Bronchial epithelial cell (primary cell): ENCODE measurements at regions not wholly inside any gene's neighbourhood (a gene's known extent, or its start where the extent isn't known, plus 50 kb on each side); places are given as distances from the start of the nearest gene placed in this dataset.

Experiments
- DNase-seq: peaks from one replicate; pipeline ENCODE4 v3.0.0-alpha.2; 2010; ENCODE audit warnings: low read depth
- FAIRE-seq: peaks from 2 replicates; lab custom pipeline; 2011; peaks lifted over from hg19 to GRCh38; lab: Jason Lieb, UNC
- H3K27me3 ChIP-seq: 2 replicates; pipeline ENCODE4 v1.5.1; 2011; ENCODE audit warnings: low read length; ENCODE audit not compliant: control insufficient read depth, insufficient read depth
- H3K36me3 ChIP-seq: 2 replicates; pipeline ENCODE4 v1.5.1; 2011; ENCODE audit warnings: low read length; ENCODE audit not compliant: control insufficient read depth, insufficient read depth
- H3K4me3 ChIP-seq: 2 replicates; pipeline ENCODE4 v1.5.1; 2011; ENCODE audit warnings: mild to moderate bottlenecking, low read depth, low read length, control low read depth
- TF ChIP-seq, protein P1 (sequence below): IDR thresholded peaks from 2 replicates; pipeline ENCODE4 v1.5.1; 2011; ENCODE audit warnings: mild to moderate bottlenecking, moderate library complexity, low read length, control low read depth, inconsistent platforms; ENCODE audit not compliant: insufficient read depth, severe bottlenecking

GRCh38 chr1:234931404-234931973, 197.1 kb downstream of the TOMM20 start:
- Histone ChIP-seq H3K27me3 (no peaks in the 10 kb centered on the region), H3K4me3 (no peak overlapping the region), H3K36me3 (no peaks in the 10 kb centered on the region)
- TF ChIP-seq, protein P1, sequence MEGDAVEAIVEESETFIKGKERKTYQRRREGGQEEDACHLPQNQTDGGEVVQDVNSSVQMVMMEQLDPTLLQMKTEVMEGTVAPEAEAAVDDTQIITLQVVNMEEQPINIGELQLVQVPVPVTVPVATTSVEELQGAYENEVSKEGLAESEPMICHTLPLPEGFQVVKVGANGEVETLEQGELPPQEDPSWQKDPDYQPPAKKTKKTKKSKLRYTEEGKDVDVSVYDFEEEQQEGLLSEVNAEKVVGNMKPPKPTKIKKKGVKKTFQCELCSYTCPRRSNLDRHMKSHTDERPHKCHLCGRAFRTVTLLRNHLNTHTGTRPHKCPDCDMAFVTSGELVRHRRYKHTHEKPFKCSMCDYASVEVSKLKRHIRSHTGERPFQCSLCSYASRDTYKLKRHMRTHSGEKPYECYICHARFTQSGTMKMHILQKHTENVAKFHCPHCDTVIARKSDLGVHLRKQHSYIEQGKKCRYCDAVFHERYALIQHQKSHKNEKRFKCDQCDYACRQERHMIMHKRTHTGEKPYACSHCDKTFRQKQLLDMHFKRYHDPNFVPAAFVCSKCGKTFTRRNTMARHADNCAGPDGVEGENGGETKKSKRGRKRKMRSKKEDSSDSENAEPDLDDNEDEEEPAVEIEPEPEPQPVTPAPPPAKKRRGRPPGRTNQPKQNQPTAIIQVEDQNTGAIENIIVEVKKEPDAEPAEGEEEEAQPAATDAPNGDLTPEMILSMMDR, result no peak
- FAIRE-seq (no peak), DNase-seq (no peak)

GRCh38 chr1:234929369-234929768, 199.3 kb downstream of the TOMM20 start:
- no peaks in the 10 kb centered on the region for H3K36me3 ChIP-seq
- H3K27me3 ChIP-seq, result no peaks in the 10 kb centered on the region
- no peak overlapping the region for H3K4me3 ChIP-seq
- TF ChIP-seq, protein P1, result no peak
- no peak for FAIRE-seq
- no peak for DNase-seq

GRCh38 chr1:234928642-234929041, 200.0 kb downstream of the TOMM20 start:
- no peak for DNase-seq
- no peak overlapping the region for H3K4me3 ChIP-seq
- H3K27me3 ChIP-seq, result no peaks in the 10 kb centered on the region
- TF ChIP-seq, protein P1, result no peak
- FAIRE-seq, result no peak
- H3K36me3 ChIP-seq, result no peaks in the 10 kb centered on the region

DNA sequence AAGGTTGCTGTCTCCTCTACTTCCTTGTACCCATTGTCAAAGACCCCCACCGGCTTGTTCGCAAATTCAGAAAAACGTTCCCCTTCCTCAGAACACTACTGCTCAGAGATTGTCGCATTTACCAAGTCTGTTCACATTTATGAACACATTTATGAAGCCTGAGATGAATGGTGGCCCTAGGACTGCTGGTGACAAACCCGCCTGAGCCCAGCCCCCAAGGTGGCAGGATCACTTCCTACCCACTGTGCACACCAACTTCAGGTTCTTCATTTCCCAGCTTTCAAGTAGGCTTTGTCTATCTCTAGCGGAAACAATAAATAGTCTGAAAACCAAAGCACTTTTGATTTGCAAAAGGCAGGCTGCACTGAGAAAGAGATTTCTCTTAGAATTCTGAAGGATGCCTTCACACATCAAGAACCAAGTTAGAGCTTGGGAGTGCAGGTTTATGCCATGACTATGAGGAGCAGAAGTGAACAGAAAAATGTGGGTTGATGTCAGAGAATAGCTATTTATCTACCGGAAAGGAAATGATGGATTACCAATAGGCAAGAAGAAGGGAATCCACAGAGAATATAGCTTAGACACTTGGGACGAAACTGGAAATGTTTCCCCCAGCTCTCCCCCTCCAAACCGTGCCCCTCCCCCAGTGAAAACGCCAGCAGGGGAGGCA, 200.5 kb downstream of the TOMM20 start:
- FAIRE-seq (no peak), DNase-seq (no peak)
- TF ChIP-seq, protein P1, result no peak
- no peaks in the 10 kb centered on the region for H3K36me3 ChIP-seq
- no peaks in the 10 kb centered on the region for H3K27me3 ChIP-seq
- no peak overlapping the region for H3K4me3 ChIP-seq

GRCh38 chr1:234927312-234927970, 201.2 kb downstream of the TOMM20 start:
- FAIRE-seq, result no peak
- DNase-seq, result no peak
- H3K4me3 ChIP-seq, result no peak overlapping the region
- TF ChIP-seq, protein P1, result no peak
- no peaks in the 10 kb centered on the region for H3K27me3 ChIP-seq
- no peaks in the 10 kb centered on the region for H3K36me3 ChIP-seq
